GM10266 (cell line): ENCODE measurements at regions not wholly inside any gene's neighbourhood (a gene's known extent, or its start where the extent isn't known, plus 50 kb on each side); places are given as distances from the start of the nearest gene placed in this dataset.

Source experiments
- DNase-seq: peaks from one replicate; pipeline ENCODE4 v3.0.0; 2012; ENCODE audit errors: extremely low spot score
- TF ChIP-seq, protein P1 (sequence below): IDR thresholded peaks from 2 replicates; pipeline ENCODE4 v1.5.1; 2012; ENCODE audit warnings: mild to moderate bottlenecking, low read depth; ENCODE audit not compliant: control insufficient read depth, insufficient read depth; ENCODE audit errors: missing control alignments

DNA sequence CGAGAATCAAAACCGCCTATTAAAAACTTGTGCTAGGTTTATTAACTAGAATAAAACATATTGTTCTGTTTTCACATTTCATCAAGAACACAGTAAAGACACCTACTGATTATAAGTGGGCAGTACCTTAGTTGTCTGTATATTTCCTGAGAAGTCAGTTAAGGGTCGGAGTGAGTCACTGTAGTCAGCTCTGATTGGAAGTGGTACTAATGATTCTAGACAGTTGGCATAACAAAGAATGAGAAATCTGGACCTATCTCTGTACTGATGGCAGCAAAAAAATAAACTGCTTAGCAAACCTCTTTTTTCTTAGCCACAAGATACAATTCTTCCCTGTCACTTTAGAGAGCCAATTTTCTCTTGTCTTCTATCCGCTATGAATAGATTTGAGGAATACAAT is 387.3 kb upstream of the ADGRB3 start:
- no peak for DNase-seq
- TF ChIP-seq, protein P1, sequence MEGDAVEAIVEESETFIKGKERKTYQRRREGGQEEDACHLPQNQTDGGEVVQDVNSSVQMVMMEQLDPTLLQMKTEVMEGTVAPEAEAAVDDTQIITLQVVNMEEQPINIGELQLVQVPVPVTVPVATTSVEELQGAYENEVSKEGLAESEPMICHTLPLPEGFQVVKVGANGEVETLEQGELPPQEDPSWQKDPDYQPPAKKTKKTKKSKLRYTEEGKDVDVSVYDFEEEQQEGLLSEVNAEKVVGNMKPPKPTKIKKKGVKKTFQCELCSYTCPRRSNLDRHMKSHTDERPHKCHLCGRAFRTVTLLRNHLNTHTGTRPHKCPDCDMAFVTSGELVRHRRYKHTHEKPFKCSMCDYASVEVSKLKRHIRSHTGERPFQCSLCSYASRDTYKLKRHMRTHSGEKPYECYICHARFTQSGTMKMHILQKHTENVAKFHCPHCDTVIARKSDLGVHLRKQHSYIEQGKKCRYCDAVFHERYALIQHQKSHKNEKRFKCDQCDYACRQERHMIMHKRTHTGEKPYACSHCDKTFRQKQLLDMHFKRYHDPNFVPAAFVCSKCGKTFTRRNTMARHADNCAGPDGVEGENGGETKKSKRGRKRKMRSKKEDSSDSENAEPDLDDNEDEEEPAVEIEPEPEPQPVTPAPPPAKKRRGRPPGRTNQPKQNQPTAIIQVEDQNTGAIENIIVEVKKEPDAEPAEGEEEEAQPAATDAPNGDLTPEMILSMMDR, result no peak

GRCh38 chr6:68240726-68241125 is 394.4 kb upstream of the ADGRB3 start:
- no peak for DNase-seq
- TF ChIP-seq, protein P1, result no peak

DNA sequence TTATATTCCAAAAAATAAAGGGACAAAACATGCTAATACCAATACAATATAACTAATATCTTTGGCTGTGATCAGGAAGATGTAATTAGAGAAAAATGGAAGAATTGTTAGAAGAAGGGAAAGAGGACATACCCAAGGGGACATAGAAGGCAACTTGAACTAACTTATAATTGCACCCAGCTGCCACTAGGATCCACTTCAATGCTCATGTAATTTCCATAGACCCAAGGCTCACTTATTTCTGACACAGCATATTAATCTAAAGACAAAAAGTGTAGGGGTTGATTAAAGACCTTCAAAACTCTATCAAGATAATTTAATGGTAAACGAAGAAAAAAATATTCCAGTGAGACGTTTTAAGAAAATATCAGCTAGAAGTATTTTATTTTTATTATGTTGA is 396.0 kb upstream of the ADGRB3 start:
- TF ChIP-seq, protein P1, result no peak
- no peak for DNase-seq

DNA sequence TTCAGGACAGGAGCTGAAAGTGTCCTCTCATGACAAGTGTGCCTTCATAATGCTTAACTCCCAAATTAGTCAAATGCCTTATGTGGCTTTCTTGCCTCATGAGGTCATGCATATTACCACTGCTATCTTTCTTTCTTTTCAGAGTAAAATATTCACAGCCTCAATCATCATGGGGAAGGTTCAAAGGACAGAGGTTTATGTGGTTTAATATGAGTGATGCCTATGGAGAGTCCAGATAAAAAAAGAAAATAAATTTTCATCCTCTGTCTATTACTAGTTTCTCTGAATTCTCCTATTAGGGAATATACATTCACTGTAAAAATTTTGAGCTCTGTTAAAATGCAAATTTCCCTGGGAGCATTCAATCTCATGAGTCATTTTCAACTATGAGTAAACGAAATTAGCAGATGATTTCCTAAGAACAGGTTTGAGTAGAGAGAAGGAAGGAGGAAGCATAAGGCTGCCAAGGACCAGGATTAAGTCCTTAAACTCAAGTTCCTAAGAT is 396.9 kb upstream of the ADGRB3 start:
- DNase-seq, result peak; percentile 2
- TF ChIP-seq, protein P1, result no peak

DNA sequence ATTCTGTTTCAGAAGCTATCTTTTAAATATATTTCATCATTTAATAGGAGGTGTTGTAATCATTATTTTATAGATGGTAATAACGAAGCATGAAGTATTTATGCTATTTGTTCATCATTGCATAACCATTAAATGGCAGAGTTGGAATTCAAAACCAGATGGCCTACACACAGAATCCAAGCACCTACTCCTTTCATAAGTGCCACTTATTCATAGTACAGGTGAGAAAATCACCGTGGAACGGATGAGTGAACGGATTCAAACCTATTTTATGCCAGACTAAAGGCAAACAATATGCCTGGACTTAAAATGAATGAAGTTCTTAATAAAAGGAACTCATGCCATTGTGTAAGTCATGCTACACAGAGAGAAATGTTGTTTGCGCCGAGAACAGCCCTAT is 397.9 kb upstream of the ADGRB3 start:
- no peak for DNase-seq
- TF ChIP-seq, protein P1, result no peak

GRCh38 chr6:68235326-68235784 is 399.7 kb upstream of the ADGRB3 start:
- TF ChIP-seq, protein P1, result no peak
- DNase-seq, result no peak

DNA sequence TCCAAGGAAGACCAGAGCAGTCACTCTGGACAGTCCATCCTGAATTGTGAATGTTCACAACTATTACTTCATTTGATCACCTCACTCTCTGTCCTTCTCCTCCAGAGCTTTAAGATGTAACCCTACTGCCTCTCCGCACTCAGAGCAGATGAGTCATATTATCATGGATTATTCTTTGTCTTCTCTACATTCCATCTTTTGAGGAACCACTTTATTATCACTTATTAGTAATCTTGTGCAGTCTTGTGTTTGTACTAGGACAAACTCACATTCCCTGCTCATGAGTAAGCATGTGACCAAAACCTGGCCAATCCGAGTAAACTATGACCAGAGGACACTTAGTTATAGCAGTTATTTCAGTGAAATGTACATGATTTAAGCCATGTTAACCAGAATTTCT is 401.5 kb upstream of the ADGRB3 start:
- DNase-seq, result no peak
- TF ChIP-seq, protein P1, result no peak
